GM12878 (cell line): ENCODE measurements at regions not wholly inside any gene's neighbourhood (a gene's known extent, or its start where the extent isn't known, plus 50 kb on each side); places are given as distances from the start of the nearest gene placed in this dataset.

ENCODE experiments used
- ATAC-seq: fragments of 200-7000 bp; cut with Tn5 transposase; 3 replicates; pipeline ENCODE4 v1.9.1; 2020; ENCODE audit warnings: mild to moderate bottlenecking, moderate library complexity
- BruUV-seq: library from RNA; stranded (reverse); fragments of 400-500 nt; replicated peaks from 2 replicates; lab custom pipeline; 2021; lab: Mats Ljungman, UMichigan
- CTCF ChIA-PET: fragments of 300-600 bp; sonication (Branson Sonifier 250); formaldehyde crosslinking; extraction: SDS; loops from one replicate; lab custom pipeline; 2021; ENCODE audit warnings: inconsistent platforms; lab: Yijun Ruan, JAX
- POLR2A ChIA-PET: fragments of 350-600 bp; formaldehyde crosslinking; extraction: SDS; loops from one replicate; lab custom pipeline; 2021; ENCODE audit warnings: inconsistent platforms; lab: Charles Lee
- RAD21 ChIA-PET: fragments of 300-600 bp; sonication (Branson Sonifier 250); formaldehyde crosslinking; loops from one replicate; lab custom pipeline; 2023; ENCODE audit warnings: antibody characterized with exemption; ENCODE audit not compliant: unreplicated experiment; lab: Charles Lee
- SMC1A ChIA-PET: fragments of 300-600 bp; sonication (Branson Sonifier 250); formaldehyde crosslinking; loops from one replicate; lab custom pipeline; 2023; ENCODE audit not compliant: unreplicated experiment, uncharacterized antibody; lab: Charles Lee
- DNase-seq: peaks from one replicate; pipeline ENCODE4 v3.0.0-alpha.2; 2011; ENCODE audit warnings: low read depth, low spot score
- FAIRE-seq: peaks from 3 replicates; lab custom pipeline; 2011; peaks lifted over from hg19 to GRCh38; lab: Jason Lieb, UNC
- H2AFZ ChIP-seq: 2 replicates; pipeline ENCODE4 v1.6.0; 2011; ENCODE audit warnings: low read depth, low read length, control low read depth; ENCODE audit not compliant: control insufficient read depth
- H3K27ac ChIP-seq: 2 replicates; pipeline ENCODE4 v1.5.1; 2011; ENCODE audit warnings: control low read depth; ENCODE audit not compliant: control insufficient read depth, insufficient read depth
- H3K27me3 ChIP-seq, 2 experiments: replicated peaks in 1 of 2; 2 replicates each; pipeline versions ENCODE4 v1.6.0 to v1.6.1; 2011; ENCODE audit warnings: low read length in 1 of 2; ENCODE audit not compliant: control insufficient read depth in 2 of 2, insufficient read depth in 2 of 2
- H3K36me3 ChIP-seq, 2 experiments: 2 replicates each; pipeline ENCODE4 v1.5.1; 2011; ENCODE audit warnings: low read length in 1 of 2; ENCODE audit not compliant: control insufficient read depth in 2 of 2, insufficient read depth in 2 of 2
- H3K4me1 ChIP-seq: 2 replicates; pipeline ENCODE4 v1.6.1; 2011; ENCODE audit warnings: mild to moderate bottlenecking, low read length, moderate library complexity, mixed read lengths; ENCODE audit not compliant: control insufficient read depth, insufficient read depth
- H3K4me2 ChIP-seq: 2 replicates; pipeline ENCODE4 v1.6.0; 2011; ENCODE audit warnings: control low read depth; ENCODE audit not compliant: control insufficient read depth, insufficient read depth
- H3K4me3 ChIP-seq: fragments of 200-600 bp; sonication (generic); 2 replicates; pipeline ENCODE4 v1.5.1; 2016
- H3K79me2 ChIP-seq: 2 replicates; pipeline ENCODE4 v1.6.0; 2011; ENCODE audit warnings: low read length; ENCODE audit not compliant: control insufficient read depth, insufficient read depth
- H3K9ac ChIP-seq: 2 replicates; pipeline ENCODE4 v1.8.0; 2011; ENCODE audit warnings: low read length, control low read depth, mixed read lengths; ENCODE audit not compliant: control insufficient read depth, insufficient read depth
- H3K9me3 ChIP-seq: replicated peaks from 3 replicates; pipeline ENCODE4 v1.5.1; 2011; ENCODE audit warnings: mild to moderate bottlenecking, low read length; ENCODE audit not compliant: control insufficient read depth, insufficient read depth
- H4K20me1 ChIP-seq: 2 replicates; pipeline ENCODE4 v1.6.0; 2011; ENCODE audit not compliant: control insufficient read depth, insufficient read depth
- BHLHE40 ChIP-seq, 2 experiments: fragments of 450-650 bp in 1 of 2; IDR thresholded peaks; 2 replicates each; pipeline ENCODE4 v1.6.1; 2011 to 2017; ENCODE audit warnings: low read depth in 2 of 2, borderline replicate concordance in 1 of 2, improper control_type of control experiment in 1 of 2, low read length in 1 of 2, mild to moderate bottlenecking in 1 of 2
- BMI1 ChIP-seq: fragments of 450-650 bp; IDR thresholded peaks from 2 replicates; pipeline ENCODE4 v1.6.1; 2016; ENCODE audit warnings: mild to moderate bottlenecking, moderate library complexity, borderline replicate concordance
- BRCA1 ChIP-seq: IDR thresholded peaks from 2 replicates; pipeline ENCODE4 v1.6.1; 2011; ENCODE audit warnings: low read depth, low read length, improper control_type of control experiment
- CEBPZ ChIP-seq: fragments of 150-350 bp; IDR thresholded peaks from 2 replicates; pipeline ENCODE4 v1.6.1; 2016; ENCODE audit warnings: low read depth, low read length
- CUX1 ChIP-seq: IDR thresholded peaks from 2 replicates; pipeline ENCODE4 v1.6.1; 2012; ENCODE audit warnings: improper control_type of control experiment, low read depth, low read length; ENCODE audit not compliant: insufficient replicate concordance
- DPF2 ChIP-seq: fragments of 450-650 bp; IDR thresholded peaks from 2 replicates; pipeline ENCODE4 v1.6.1; 2017; ENCODE audit warnings: mild to moderate bottlenecking
- HSF1 ChIP-seq: fragments of 150-350 bp; IDR thresholded peaks from 2 replicates; pipeline ENCODE4 v1.6.1; 2014; ENCODE audit warnings: mild to moderate bottlenecking, low read depth, low read length
- POU2F2 ChIP-seq: IDR thresholded peaks from 3 replicates; pipeline ENCODE4 v1.6.1; 2011; ENCODE audit warnings: low read depth, mild to moderate bottlenecking, low read length, borderline replicate concordance
- RELA ChIP-seq: fragments of 450-650 bp; IDR thresholded peaks from 2 replicates; pipeline ENCODE4 v1.8.0; 2014; ENCODE audit warnings: borderline replicate concordance; ENCODE audit not compliant: partially characterized antibody
- SIX5 ChIP-seq: IDR thresholded peaks from 2 replicates; pipeline ENCODE4 v1.6.1; 2011; ENCODE audit warnings: mild to moderate bottlenecking, low read depth, low read length, moderate library complexity; ENCODE audit not compliant: severe bottlenecking
- SP1 ChIP-seq: IDR thresholded peaks from one replicate; pipeline ENCODE4 v1.6.1; 2011; ENCODE audit warnings: low read depth, low read length
- WGBS: methylation state at CpG from one replicate; pipeline ENCODE4 v1.1.6; 2016; ENCODE audit warnings: low lambda C conversion rate; ENCODE audit not compliant: insufficient replicate concordance, insufficient coverage; ENCODE audit errors: missing lambda C conversion rate; 5-methylcytosine and 5-hydroxymethylcytosine counted together
- in situ Hi-C: fragments of 300-500 bp; cut with MboI; formaldehyde crosslinking; loops from 9 replicates; pipeline ENCODE4 v1.14.3; 2018; ENCODE audit warnings: mixed read lengths
- intact Hi-C: fragments of 100-400 bp; cut with micrococcal nuclease; formaldehyde crosslinking; loops from one replicate; pipeline ENCODE4 v1.14.2; 2022; ENCODE audit not compliant: unreplicated experiment

- Histone ChIP-seq H3K27me3 (no peaks in the 10 kb centered on the region; a peak in 3 of 4 replicates), H3K4me1 (no peaks in the 10 kb centered on the region), H3K9ac (no peak overlapping the region), H3K27ac (no peak overlapping the region), H3K9me3 (no peaks in the 10 kb centered on the region), H3K79me2 (no peaks in the 10 kb centered on the region), H3K4me2 (no peak overlapping the region), H2AFZ (no peak overlapping the region), H4K20me1 (no peaks in the 10 kb centered on the region), H3K4me3 (no peak overlapping the region), H3K36me3 (no peaks in the 10 kb centered on the region)
- ChIA-PET RAD21 (no interaction called here), POLR2A (no interaction called here), CTCF (no interaction called here), SMC1A (no interaction called here)
- DNase-seq, result no peak
- no peak for ATAC-seq
- no peak for FAIRE-seq
- 41% methylated on average over 12 of the region's 12 CpGs for WGBS
- TF ChIP-seq SIX5 (no peak), HSF1 (no peak), POU2F2 (no peak), BHLHE40 (IDR thresholded peaks at IDR 0.05; ENCODE audit: borderline replicate concordance in 1 of 2, low read depth in 2 of 2, low read length in 1 of 2) (no peak), CEBPZ (no peak), SP1 (no peak), DPF2 (no peak), CUX1 (no peak), RELA (no peak), BMI1 (no peak), BRCA1 (no peak)
- in situ Hi-C loops, result no loop called here
- no TSS peak for BruUV-seq
- intact Hi-C loops, result no loop called here
Measured at GRCh38 chr2:128369108-128369555, 50.5 kb upstream of the HS6ST1 start.
